T follicular helper cell (primary cell): ENCODE measurements at regions not wholly inside any gene's neighbourhood (a gene's known extent, or its start where the extent isn't known, plus 50 kb on each side); places are given as distances from the start of the nearest gene placed in this dataset.
"Not testable (repeated sequence)": the region's sequence is repeated elsewhere in the genome, so short reads cannot be mapped to it uniquely, and the experiment has no call there.

ENCODE experiments used
- DNase-seq: peaks from one replicate; pipeline ENCODE4 v3.0.0-alpha.2; 2020; ENCODE audit warnings: low read depth

- no peak for DNase-seq
Observed at GRCh38 chr12:46084666-46085631, 94.6 kb upstream of the SCAF11 start.

GRCh38 chr12:46082490-46083200 is 92.3 kb upstream of the SCAF11 start:
- no peak for DNase-seq

- no peak for DNase-seq
Observed at GRCh38 chr12:46073321-46073720, 82.9 kb upstream of the SCAF11 start.

GRCh38 chr12:46071769-46072624 is 81.6 kb upstream of the SCAF11 start:
- DNase-seq = peak; percentile 37

- no peak for DNase-seq
Observed at GRCh38 chr12:46071335-46071734, 81.0 kb upstream of the SCAF11 start.

- DNase-seq = no peak
Observed at GRCh38 chr12:46067094-46067493, 76.7 kb upstream of the SCAF11 start.

- no peak for DNase-seq
Observed at GRCh38 chr12:46065412-46066166, 75.2 kb upstream of the SCAF11 start.

GRCh38 chr12:46064548-46064947 is 74.2 kb upstream of the SCAF11 start:
- no peak for DNase-seq

- DNase-seq = not testable (repeated sequence)
Observed at GRCh38 chr12:46058697-46059096, 68.3 kb upstream of the SCAF11 start.

GRCh38 chr12:46050805-46051204 is 60.4 kb upstream of the SCAF11 start:
- no peak for DNase-seq

GRCh38 chr12:46049665-46050064 is 59.3 kb upstream of the SCAF11 start:
- no peak for DNase-seq

GRCh38 chr12:46046436-46046835 is 56.1 kb upstream of the SCAF11 start:
- no peak for DNase-seq

GRCh38 chr12:46043972-46044520 is 53.7 kb upstream of the SCAF11 start:
- no peak for DNase-seq
